GM10266 (cell line): ENCODE measurements at regions not wholly inside any gene's neighbourhood (a gene's known extent, or its start where the extent isn't known, plus 50 kb on each side); places are given as distances from the start of the nearest gene placed in this dataset.
A peak's percentile ranks its signal among the peaks of the same experiment; 100 is the strongest.

ENCODE experiments used
- DNase-seq: peaks from one replicate; pipeline ENCODE4 v3.0.0; 2012; ENCODE audit errors: extremely low spot score
- CTCF ChIP-seq: IDR thresholded peaks from 2 replicates; pipeline ENCODE4 v1.5.1; 2012; ENCODE audit warnings: mild to moderate bottlenecking, low read depth; ENCODE audit not compliant: control insufficient read depth, insufficient read depth; ENCODE audit errors: missing control alignments

- no peak for TF ChIP-seq CTCF
- no peak for DNase-seq
Measured at GRCh38 chr3:106823701-106824100, 553.5 kb upstream of the CCDC54 start.

DNA sequence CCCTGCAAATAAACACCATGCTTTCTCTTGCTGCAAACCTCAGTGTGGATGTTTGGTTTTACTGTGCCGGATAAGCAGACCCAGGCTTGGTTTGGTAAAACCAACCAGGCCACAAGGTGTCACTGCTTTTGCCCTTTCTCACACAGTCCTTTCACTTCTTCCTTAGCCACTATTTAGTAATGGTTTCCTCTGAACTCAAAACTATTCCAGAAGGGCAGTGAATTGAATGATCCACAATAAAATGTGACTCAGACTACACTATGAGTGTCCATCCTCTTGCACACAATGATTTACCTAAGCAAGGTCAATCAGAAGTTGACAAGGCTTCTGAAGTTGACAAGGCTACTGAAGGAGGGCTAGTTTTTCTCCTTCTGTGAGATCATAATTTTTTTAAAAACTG lies 552.4 kb upstream of the CCDC54 start:
- TF ChIP-seq CTCF, result peak; percentile 42
- no peak for DNase-seq

- DNase-seq, result no peak
- no peak for TF ChIP-seq CTCF
Measured at GRCh38 chr3:106825962-106826605, 551.2 kb upstream of the CCDC54 start.

- no peak for TF ChIP-seq CTCF
- DNase-seq, result no peak
Measured at GRCh38 chr3:106826791-106827311, 550.4 kb upstream of the CCDC54 start.

- no peak for DNase-seq
- TF ChIP-seq CTCF, result no peak
Measured at GRCh38 chr3:106827515-106828213, 549.6 kb upstream of the CCDC54 start.

DNA sequence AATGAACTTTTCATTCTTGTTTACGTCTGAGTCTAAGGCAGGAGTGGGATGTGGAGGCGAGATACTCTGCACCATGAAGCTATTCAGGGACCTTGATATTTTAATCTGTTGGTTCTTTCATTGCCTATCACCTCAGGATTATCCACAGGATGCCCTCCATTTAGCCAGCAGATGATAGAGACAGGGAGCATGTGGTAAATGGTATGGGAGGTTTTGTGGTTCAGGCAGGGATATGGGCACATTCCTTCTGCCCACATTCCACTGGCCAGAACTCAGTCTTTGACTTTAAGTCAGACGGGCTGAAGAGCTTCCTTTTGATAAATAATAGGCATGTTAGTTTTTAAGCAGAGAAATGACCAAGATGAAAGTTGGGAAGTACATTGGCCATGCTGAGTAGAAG lies 548.0 kb upstream of the CCDC54 start:
- no peak for TF ChIP-seq CTCF
- DNase-seq, result no peak

GRCh38 chr3:106830334-106830733 lies 546.9 kb upstream of the CCDC54 start:
- no peak for DNase-seq
- no peak for TF ChIP-seq CTCF
